HepG2 (cell line): ENCODE measurements at regions not wholly inside any gene's neighbourhood (a gene's known extent, or its start where the extent isn't known, plus 50 kb on each side); places are given as distances from the start of the nearest gene placed in this dataset.

Experiments used
- ATAC-seq: fragments of 200-7000 bp; cut with Tn5 transposase; 3 replicates; pipeline ENCODE4 v1.9.1; 2020; ENCODE audit warnings: mild to moderate bottlenecking, moderate library complexity
- BruUV-seq: library from RNA; stranded (reverse); fragments of 400-500 nt; replicated peaks from 2 replicates; lab custom pipeline; 2021; lab: Mats Ljungman, UMichigan
- CTCF ChIA-PET: fragments of 300-600 bp; formaldehyde crosslinking; extraction: SDS; loops from one replicate; lab custom pipeline; 2021; ENCODE audit warnings: low total read pairs, inconsistent platforms, low intra/inter-chr PET ratio; lab: Yijun Ruan, JAX
- POLR2A ChIA-PET: fragments of 350-600 bp; sonication (Branson Sonifier 250); formaldehyde crosslinking; loops from one replicate; lab custom pipeline; 2020; ENCODE audit warnings: antibody characterized with exemption, inconsistent platforms; lab: Yijun Ruan, JAX
- DNase-seq: peaks from one replicate; pipeline ENCODE4 v3.0.0-alpha.2; 2015; ENCODE audit warnings: low spot score
- FAIRE-seq: peaks from 3 replicates; lab custom pipeline; 2011; peaks lifted over from hg19 to GRCh38; lab: Jason Lieb, UNC
- H2AFZ ChIP-seq: one replicate; pipeline ENCODE4 v1.6.1; 2011; ENCODE audit warnings: low read length, inconsistent platforms
- H3K27ac ChIP-seq: fragments of 300-600 bp; 3 replicates; pipeline ENCODE4 v1.8.0; 2011; ENCODE audit warnings: mixed run types, mild to moderate bottlenecking, mixed read lengths, low read length, inconsistent platforms; ENCODE audit not compliant: insufficient read depth; ENCODE audit errors: extremely low read length
- H3K27me3 ChIP-seq, 2 experiments: fragments of 200-600 bp in 1 of 2; 2 replicates in 1 of 2; 3 replicates in 1 of 2; pipeline versions ENCODE4 v1.6.0 to v1.8.0; 2011; ENCODE audit warnings: low read length in 2 of 2, mild to moderate bottlenecking in 2 of 2, moderate library complexity in 2 of 2, inconsistent platforms in 1 of 2; ENCODE audit not compliant: insufficient read depth in 2 of 2, control insufficient read depth in 1 of 2
- H3K36me3 ChIP-seq, 2 experiments: fragments of 200-600 bp in 1 of 2; replicated peaks in 1 of 2; 2 replicates in 1 of 2; 3 replicates in 1 of 2; pipeline versions ENCODE4 v1.5.1 to v1.8.0; 2011; ENCODE audit warnings: low read length in 2 of 2, inconsistent platforms in 1 of 2; ENCODE audit not compliant: insufficient read depth in 2 of 2, control insufficient read depth in 1 of 2
- H3K4me1 ChIP-seq: 2 replicates; pipeline ENCODE4 v1.5.1; 2012; ENCODE audit warnings: low read length, inconsistent platforms; ENCODE audit not compliant: insufficient read depth
- H3K4me2 ChIP-seq: 2 replicates; pipeline ENCODE4 v1.6.0; 2011; ENCODE audit warnings: low read depth, low read length, inconsistent platforms
- H3K4me3 ChIP-seq, 3 experiments: fragments of 200-600 bp in 1 of 3; sonication (generic), shearing (Covaris generic) in 1 of 3; replicated peaks in 1 of 3; 2 replicates each; pipeline ENCODE4 v1.5.1; 2011 to 2016; ENCODE audit warnings: low read length in 3 of 3, inconsistent platforms in 2 of 3, low read depth in 2 of 3, mild to moderate bottlenecking in 2 of 3, control low read depth in 1 of 3, mixed read lengths in 1 of 3; ENCODE audit not compliant: insufficient read depth in 1 of 3
- H3K79me2 ChIP-seq: one replicate; pipeline ENCODE4 v1.6.1; 2011; ENCODE audit warnings: low read length, inconsistent platforms; ENCODE audit not compliant: insufficient read depth
- H3K9ac ChIP-seq: 2 replicates; pipeline ENCODE4 v1.6.0; 2011; ENCODE audit warnings: mild to moderate bottlenecking, low read depth, low read length, inconsistent platforms; ENCODE audit not compliant: insufficient read depth
- H3K9me3 ChIP-seq: 2 replicates; pipeline ENCODE4 v1.5.1; 2012; ENCODE audit warnings: mild to moderate bottlenecking, low read length
- H4K20me1 ChIP-seq: 2 replicates; pipeline ENCODE4 v1.6.0; 2011; ENCODE audit warnings: inconsistent platforms, mild to moderate bottlenecking, low read length, moderate library complexity; ENCODE audit not compliant: insufficient read depth
- AKAP8 ChIP-seq: sonication (generic); formaldehyde crosslinking; IDR thresholded peaks from 2 replicates; pipeline ENCODE4 v1.5.1; 2020; ENCODE audit warnings: mild to moderate bottlenecking, missing genetic modification reagents
- AKNA ChIP-seq: sonication (generic); formaldehyde crosslinking; IDR thresholded peaks from 2 replicates; pipeline ENCODE4 v1.4.0; 2020; ENCODE audit warnings: missing genetic modification reagents, borderline replicate concordance
- ARNT2 ChIP-seq: sonication (generic); formaldehyde crosslinking; IDR thresholded peaks from 2 replicates; pipeline ENCODE4 v1.8.0; 2022; ENCODE audit warnings: mild to moderate bottlenecking, low read depth, missing genetic modification reagents, moderate library complexity
- MXI1 ChIP-seq: IDR thresholded peaks from 3 replicates; pipeline ENCODE4 v1.6.1; 2012; ENCODE audit warnings: low read depth, low read length, inconsistent platforms, borderline replicate concordance
- SAP130 ChIP-seq: IDR thresholded peaks from 2 replicates; pipeline ENCODE4 v1.6.1; 2016; ENCODE audit warnings: low read depth
- SRSF9 ChIP-seq: fragments of 200-400 bp; formaldehyde crosslinking; IDR thresholded peaks from 2 replicates; pipeline ENCODE4 v1.6.1; 2018; ENCODE audit warnings: borderline replicate concordance, mild to moderate bottlenecking, low read depth, low read length; ENCODE audit not compliant: insufficient read depth, poor library complexity, severe bottlenecking
- TAF15 ChIP-seq: fragments of 200-400 bp; formaldehyde crosslinking; IDR thresholded peaks from one replicate; pipeline ENCODE4 v1.6.1; 2018; ENCODE audit warnings: mild to moderate bottlenecking, low read depth, low read length; ENCODE audit not compliant: poor library complexity, severe bottlenecking
- ZNF17 ChIP-seq: sonication (generic); formaldehyde crosslinking; IDR thresholded peaks from 2 replicates; pipeline ENCODE4 v1.5.0; 2020; ENCODE audit warnings: mild to moderate bottlenecking, missing genetic modification reagents
- ZNF180 ChIP-seq: sonication (generic); formaldehyde crosslinking; IDR thresholded peaks from 2 replicates; pipeline ENCODE4 v1.4.0; 2020; ENCODE audit warnings: low read depth, missing genetic modification reagents, borderline replicate concordance
- ZNF407 ChIP-seq: sonication (generic); formaldehyde crosslinking; IDR thresholded peaks from one replicate; pipeline ENCODE4 v1.5.1; 2020; ENCODE audit warnings: mild to moderate bottlenecking, missing genetic modification reagents; ENCODE audit errors: not compliant biosample characterization
- WGBS: methylation state at CpG from one replicate; pipeline ENCODE4 v1.1.6; 2017; ENCODE audit warnings: low lambda C conversion rate; 5-methylcytosine and 5-hydroxymethylcytosine counted together
- in situ Hi-C: cut with HindIII; loops from 2 replicates; pipeline ENCODE4 v1.10.0; 2017; ENCODE audit warnings: low pct_unique_long_range_greater_than_20kb; ENCODE audit not compliant: extremely low pct_ligation_motif_present
- intact Hi-C: fragments of 100-400 bp; cut with micrococcal nuclease; formaldehyde crosslinking; loops from one replicate; pipeline ENCODE4 v1.10.0; 2022; ENCODE audit not compliant: unreplicated experiment

- H3K36me3 ChIP-seq = no peaks in the 10 kb centered on the region
- BruUV-seq = no TSS peak
- H3K27me3 ChIP-seq = no peaks in the 10 kb centered on the region; a peak in 1 of 5 replicates
- H3K4me3 ChIP-seq = no peak overlapping the region
- intact Hi-C loops (no loop called here), in situ Hi-C loops (no loop called here)
- no peak overlapping the region for H3K4me2 ChIP-seq
- DNase-seq (no peak), ATAC-seq (no peak), FAIRE-seq (no peak)
- no peaks in the 10 kb centered on the region for H4K20me1 ChIP-seq
- POLR2A ChIA-PET = no interaction called here
- no peaks in the 10 kb centered on the region for H3K4me1 ChIP-seq
- no peaks in the 10 kb centered on the region for H3K79me2 ChIP-seq
- H2AFZ ChIP-seq = no peak overlapping the region
- no peaks in the 10 kb centered on the region for H3K9me3 ChIP-seq
- 40% methylated on average over 2 of the region's 5 CpGs for WGBS
- H3K9ac ChIP-seq = no peak overlapping the region
- H3K27ac ChIP-seq = no peak overlapping the region
- CTCF ChIA-PET = no interaction called here
- TF ChIP-seq MXI1 = no peak
- no peak for TF ChIP-seq ZNF407 (CRISPR knock-in tag)
- no peak for TF ChIP-seq ZNF180 (CRISPR knock-in tag)
- TF ChIP-seq AKAP8 (CRISPR knock-in tag) = no peak
- TF ChIP-seq AKNA (CRISPR knock-in tag) = no peak
- TF ChIP-seq TAF15 = no peak
- no peak for TF ChIP-seq SAP130 (CRISPR knock-in tag)
- no peak for TF ChIP-seq SRSF9
- no peak for TF ChIP-seq ARNT2
- no peak for TF ChIP-seq ZNF17 (CRISPR knock-in tag)
Measured at GRCh38 chr12:77493302-77494168, 337.2 kb upstream of the NAV3 start.
